Activated T-cell treated with anti-CD3 and anti-CD28 coated beads for 48 hours (primary cell): ENCODE measurements at regions not wholly inside any gene's neighbourhood (a gene's known extent, or its start where the extent isn't known, plus 50 kb on each side); places are given as distances from the start of the nearest gene placed in this dataset.
"Not testable (repeated sequence)": the region's sequence is repeated elsewhere in the genome, so short reads cannot be mapped to it uniquely, and the experiment has no call there.

Experiments used
- DNase-seq: peaks from one replicate; pipeline ENCODE4 v3.0.0-alpha.2; 2020; ENCODE audit warnings: low read depth

GRCh38 chr12:75759842-75760572, 248.6 kb upstream of the KRR1 start:
- no peak for DNase-seq

- no peak for DNase-seq
Measured at GRCh38 chr12:75759196-75759595, 247.8 kb upstream of the KRR1 start.

- DNase-seq = no peak
Measured at GRCh38 chr12:75756771-75757170, 245.4 kb upstream of the KRR1 start.

- DNase-seq = no peak
Measured at GRCh38 chr12:75756111-75756510, 244.7 kb upstream of the KRR1 start.

- DNase-seq = no peak
Measured at GRCh38 chr12:75754698-75755097, 243.3 kb upstream of the KRR1 start.

DNA sequence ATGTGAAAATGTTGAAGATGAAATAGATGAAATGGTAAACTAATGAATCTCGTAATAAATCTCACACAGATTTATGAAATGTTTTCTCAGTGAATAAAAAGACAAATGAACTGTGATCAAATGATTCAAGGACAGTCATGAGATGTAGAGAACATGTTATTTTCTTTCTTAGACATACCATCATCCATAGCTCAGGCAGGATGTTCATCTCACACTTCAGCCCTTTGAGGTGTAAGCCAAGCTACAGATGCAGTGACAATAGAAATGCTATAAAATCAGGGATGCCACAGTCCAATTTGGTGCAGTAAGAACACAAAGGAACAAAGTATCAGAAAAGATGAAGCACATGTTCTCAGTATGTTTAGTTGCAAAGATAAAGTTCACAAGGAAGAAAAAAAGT, 242.7 kb upstream of the KRR1 start:
- no peak for DNase-seq

DNA sequence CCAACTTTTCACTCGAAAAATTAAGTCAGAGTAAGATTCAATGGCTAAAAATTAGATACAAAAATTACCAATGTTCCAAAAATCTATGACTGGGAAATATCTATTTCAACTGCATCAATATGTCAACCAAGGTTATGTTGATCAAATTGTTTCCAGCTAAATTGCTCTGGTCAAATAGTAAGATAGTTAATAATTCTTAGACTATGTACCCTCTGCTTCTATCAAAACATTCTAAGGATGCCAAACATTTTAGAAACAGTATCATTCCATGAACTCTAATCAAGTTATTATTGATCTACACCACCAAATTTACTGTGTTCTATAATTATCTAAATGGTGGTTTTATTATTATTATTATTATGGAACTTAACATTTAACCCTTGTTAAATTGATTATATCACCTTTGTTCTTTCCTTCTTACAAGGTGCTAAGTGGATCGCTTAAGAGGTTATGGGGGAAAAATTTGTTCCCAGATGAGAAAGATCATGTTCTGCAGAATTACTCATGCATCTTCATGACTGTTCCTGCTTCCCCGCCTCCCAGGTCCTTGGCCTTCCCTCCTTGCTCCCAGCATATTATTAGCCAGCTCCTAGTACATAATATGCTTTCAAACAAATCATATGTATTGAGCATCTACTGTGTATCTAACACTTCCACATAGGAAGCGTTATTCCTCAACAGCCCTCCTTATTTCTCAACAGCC, 240.5 kb upstream of the KRR1 start:
- no peak for DNase-seq

DNA sequence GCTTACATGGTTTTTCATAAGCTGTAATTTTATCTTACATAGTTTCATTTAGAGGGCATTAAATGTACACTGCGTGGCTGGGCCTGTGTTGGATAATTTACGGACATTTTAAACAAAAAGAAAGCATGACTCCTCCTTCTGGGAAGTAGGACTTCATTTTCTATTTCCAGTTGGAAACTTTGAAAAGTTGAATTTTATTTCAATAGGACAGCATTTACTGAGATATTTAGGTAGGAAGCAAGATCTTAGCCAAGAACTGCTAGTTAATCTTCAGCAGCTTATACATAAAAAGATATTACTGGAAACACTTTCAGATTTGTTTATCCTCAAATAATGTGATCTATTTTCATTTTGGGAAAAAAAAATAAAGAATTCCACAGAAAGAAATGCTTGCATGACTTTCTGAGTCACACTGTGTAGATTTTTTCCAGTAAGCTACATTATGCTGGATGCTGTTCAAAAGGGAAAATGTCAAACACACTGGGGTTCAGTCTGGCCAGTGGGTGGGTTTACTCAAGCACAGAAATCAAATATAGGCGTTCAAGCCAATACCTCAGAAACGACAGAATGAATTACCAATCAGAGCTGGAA, 239.4 kb upstream of the KRR1 start:
- DNase-seq = no peak

DNA sequence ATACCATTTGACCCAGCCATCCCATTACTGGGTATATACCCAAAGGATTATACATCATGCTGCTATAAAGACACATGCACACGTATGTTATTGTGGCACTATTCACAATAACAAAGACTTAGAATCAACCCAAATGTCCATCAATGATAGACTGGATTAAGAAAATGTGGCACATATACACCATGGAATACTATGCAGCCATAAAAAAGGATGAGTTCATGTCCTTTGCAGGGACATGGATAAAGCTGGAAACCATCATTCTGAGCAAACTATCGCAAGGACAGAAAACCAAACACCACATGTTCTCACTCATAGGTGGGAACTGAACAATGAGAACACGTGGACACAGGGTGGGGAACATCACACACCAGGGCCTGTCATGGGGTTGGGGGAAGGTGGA, 237.6 kb upstream of the KRR1 start:
- not testable (repeated sequence) for DNase-seq

DNA sequence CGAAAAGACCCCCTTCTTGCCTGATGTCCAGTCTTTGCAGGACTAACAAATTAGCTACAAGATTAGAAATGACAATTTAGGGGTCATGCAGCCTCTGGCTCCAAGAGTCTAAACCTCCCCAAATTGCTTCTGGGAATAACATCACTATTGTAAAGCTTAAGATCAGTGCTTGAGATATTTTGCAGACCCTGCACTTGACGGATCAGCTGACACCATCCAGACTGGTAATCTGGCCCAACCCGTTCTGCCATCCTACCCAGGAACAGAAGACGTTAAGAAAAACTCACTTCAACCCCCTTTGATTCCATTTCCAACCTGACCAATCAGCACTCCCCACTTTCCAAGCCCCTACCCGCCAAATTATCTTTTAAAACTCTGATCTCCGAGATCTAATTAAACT, 236.7 kb upstream of the KRR1 start:
- DNase-seq = no peak

DNA sequence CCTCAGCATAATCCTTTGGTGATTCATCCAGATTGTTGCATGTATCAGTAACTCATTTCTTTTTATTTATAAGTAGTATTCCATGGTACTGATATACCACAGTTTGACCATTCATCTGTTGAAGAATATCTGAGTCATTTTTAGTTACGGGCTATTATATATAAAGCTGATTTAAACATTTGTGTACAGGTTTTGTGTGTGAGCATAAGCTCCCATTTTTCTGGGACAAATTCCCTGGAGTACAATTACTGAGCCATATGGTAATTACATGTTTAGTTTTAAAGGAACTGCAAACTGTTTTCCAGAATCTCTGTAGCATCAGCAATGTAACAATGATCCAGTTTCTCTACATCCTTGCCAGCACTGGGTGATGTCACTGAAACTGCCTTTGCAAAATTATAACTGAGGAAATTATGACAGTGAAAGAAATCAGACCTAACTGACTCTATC, 236.2 kb upstream of the KRR1 start:
- no peak for DNase-seq

DNA sequence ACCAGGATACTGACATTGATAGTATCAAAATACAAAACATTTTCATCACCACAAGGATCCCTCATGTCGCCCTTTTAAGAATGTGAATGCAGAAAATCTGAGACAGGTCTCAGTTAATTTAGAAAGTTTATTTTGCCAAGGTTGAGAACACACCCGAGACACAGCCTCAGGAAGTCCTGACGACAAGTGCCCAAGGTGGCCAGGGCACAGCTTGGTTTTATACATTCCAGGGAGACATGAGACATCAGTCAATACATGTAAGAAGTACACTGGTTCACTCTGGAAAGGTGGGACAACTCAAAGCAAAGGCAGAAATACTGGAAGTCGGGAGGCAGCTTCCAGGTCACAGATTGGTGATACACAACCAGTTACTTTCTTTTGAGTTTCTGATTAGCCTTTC, 235.2 kb upstream of the KRR1 start:
- DNase-seq = no peak

- no peak for DNase-seq
Measured at GRCh38 chr12:75744607-75745256, 233.3 kb upstream of the KRR1 start.

DNA sequence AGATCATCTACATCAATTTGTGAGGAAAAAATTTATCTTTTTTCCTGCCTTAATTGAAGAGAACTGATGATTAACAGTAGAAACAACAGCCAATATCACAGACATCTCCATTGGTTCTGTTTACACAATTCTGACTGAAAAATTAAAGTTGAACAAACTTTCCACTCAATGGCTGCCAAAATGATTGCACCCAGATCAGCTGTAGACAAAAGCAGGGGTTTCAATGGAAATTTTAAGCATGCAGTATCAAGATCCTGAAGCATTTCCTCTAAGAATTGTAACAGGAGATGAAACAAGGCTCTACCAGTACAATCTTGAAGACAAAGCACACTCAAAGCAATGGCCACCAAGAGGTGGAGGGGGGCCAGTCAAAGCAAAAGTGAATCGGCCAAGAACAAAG, 231.6 kb upstream of the KRR1 start:
- DNase-seq = no peak

- no peak for DNase-seq
Measured at GRCh38 chr12:75742048-75742447, 230.6 kb upstream of the KRR1 start.

GRCh38 chr12:75739912-75740311, 228.5 kb upstream of the KRR1 start:
- no peak for DNase-seq

GRCh38 chr12:75739098-75739497, 227.7 kb upstream of the KRR1 start:
- DNase-seq = not testable (repeated sequence)

DNA sequence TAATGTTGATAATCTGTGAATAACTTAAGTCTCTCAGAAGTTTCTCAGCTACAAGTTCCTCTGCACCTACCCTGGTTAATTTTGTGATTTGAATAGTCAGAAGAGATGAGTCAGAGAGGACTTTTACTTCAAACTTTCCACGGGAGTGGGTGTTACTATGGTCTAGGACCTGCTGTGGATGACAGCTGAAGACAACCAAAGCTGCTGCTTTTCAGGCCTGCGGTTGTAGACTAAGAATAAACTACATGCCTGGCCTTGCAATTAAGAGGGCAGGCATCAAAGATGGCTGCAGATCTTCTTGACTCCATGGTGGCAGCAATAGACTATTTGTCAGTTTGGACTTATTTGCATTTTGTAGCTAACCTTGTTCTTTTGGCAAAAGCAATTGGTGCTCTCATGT, 227.1 kb upstream of the KRR1 start:
- peak; percentile 29 for DNase-seq

DNA sequence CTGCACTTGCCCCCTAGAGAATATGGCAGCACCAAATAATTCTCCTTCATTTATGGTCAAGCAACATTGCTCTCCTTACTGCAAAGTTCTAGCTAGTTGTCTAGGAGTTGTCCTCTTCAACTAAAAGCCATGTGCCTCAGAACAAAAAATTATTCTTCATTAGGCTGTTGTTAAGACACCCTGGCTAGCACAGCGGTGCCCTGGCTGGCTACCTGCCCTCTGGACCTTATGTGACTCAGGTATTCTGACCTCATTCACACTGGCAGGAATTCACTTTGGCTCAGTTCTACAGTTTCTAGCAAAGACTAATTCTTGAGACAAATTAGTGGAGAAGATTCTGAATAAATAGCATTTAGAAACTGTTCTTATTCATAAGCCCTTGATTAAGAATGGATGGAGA, 224.4 kb upstream of the KRR1 start:
- no peak for DNase-seq

DNA sequence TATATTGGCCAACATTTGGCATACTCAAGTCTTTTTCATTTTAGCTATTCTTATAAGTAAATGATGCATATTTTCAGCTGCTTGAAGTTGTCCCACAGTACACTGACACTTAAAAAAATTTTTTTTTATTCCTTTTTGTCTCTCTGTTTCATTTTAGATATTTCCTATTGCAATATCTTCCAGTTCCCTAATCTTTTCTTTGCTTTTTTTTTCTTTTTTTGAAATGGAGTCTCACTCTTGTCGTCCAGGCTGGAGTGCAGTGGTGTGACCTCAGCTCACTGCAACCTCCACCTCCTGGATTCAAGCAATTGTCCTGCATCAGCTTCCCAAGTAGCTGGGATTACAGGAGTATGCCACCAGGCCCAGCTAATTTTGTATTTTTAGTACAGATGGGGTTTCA, 217.4 kb upstream of the KRR1 start:
- DNase-seq = no peak

DNA sequence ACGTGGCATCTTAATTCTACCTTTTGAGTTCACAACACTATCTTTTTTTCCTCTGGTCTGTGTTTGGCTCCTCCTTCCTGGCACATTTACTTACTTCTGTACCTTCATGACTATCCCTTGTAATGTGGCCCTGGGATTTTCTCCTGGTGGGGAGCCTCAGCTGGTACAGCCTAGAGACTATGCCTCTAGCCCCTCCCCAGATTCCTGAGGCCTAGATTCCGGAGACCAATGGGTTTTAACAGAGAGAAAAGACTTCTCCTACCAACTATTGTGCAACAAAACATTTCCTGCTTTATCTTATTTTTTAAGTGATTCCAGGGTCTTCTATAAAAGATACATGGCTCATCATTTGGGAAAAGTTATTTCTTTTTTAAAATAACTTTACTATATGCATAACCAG, 216.2 kb upstream of the KRR1 start:
- no peak for DNase-seq

DNA sequence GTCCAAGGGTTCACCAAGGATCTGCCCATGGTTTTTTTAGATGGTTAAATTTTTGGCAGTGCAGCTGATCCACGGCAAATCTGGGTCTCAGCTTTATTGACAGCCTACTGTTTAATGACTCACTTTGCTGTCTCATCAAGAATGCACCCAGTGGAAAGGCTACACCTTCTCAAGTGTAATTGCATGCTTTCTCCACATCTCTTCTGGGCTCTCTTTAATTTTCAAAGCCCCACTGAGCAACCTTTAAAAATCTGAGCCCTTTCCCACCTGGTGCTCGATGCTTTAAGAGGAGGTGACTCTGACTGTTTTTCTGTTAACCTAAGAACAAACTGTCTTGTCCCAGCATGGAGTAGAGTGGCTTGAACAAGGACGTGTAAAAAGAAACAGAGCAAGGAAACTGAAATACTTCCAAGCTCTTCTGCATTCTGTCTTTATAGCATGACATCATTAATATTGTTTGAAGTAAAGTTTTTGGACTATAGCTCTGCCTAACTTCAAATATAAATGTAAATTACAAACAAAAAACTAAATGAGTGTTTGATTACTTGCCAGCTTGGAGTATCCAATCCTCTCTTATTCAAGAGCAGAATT, 214.2 kb upstream of the KRR1 start:
- DNase-seq = no peak

GRCh38 chr12:75724928-75725312, 213.5 kb upstream of the KRR1 start:
- no peak for DNase-seq
